Activated CD8-positive, alpha-beta T cell treated with anti-CD3 and anti-CD28 coated beads, Interleukin-2, amount 10 ng/mL, durations not matched to agents 7 days and 5 days (primary cell): ENCODE measurements at regions not wholly inside any gene's neighbourhood (a gene's known extent, or its start where the extent isn't known, plus 50 kb on each side); places are given as distances from the start of the nearest gene placed in this dataset.

Source experiments
- ATAC-seq: fragments of 150-1000 bp; cut with Tn5 transposase; one replicate; pipeline ENCODE4 v1.10.0; 2021; ENCODE audit warnings: moderate library complexity
- CTCF ChIA-PET: fragments of 350-600 bp; sonication (Branson Sonifier 250); formaldehyde crosslinking; loops from one replicate; lab custom pipeline; 2021; ENCODE audit warnings: antibody characterized with exemption; lab: Charles Lee
- POLR2A ChIA-PET: fragments of 350-600 bp; sonication (Branson Sonifier 250); formaldehyde crosslinking; loops from one replicate; lab custom pipeline; 2021; ENCODE audit warnings: antibody characterized with exemption; lab: Charles Lee
- DNase-seq: peaks from one replicate; pipeline ENCODE4 v3.0.0-alpha.2; 2020
- H3K27ac Mint-ChIP-seq: one replicate; pipeline ENCODE4 v1.8.0; 2021; ENCODE audit warnings: mild to moderate bottlenecking, mixed read lengths
- H3K27me3 Mint-ChIP-seq: one replicate; pipeline ENCODE4 v1.8.0; 2021; ENCODE audit warnings: low read depth, mixed read lengths
- H3K36me3 Mint-ChIP-seq: one replicate; pipeline ENCODE4 v1.8.0; 2021; ENCODE audit warnings: low read depth, mixed read lengths
- H3K4me1 Mint-ChIP-seq: one replicate; pipeline ENCODE4 v1.8.0; 2021; ENCODE audit warnings: low read depth, mixed read lengths
- H3K4me3 Mint-ChIP-seq: one replicate; pipeline ENCODE4 v1.8.0; 2021; ENCODE audit warnings: mild to moderate bottlenecking, mixed read lengths
- H3K9me3 Mint-ChIP-seq: one replicate; pipeline ENCODE4 v1.8.0; 2022; ENCODE audit warnings: mixed read lengths; ENCODE audit not compliant: insufficient read depth

DNA sequence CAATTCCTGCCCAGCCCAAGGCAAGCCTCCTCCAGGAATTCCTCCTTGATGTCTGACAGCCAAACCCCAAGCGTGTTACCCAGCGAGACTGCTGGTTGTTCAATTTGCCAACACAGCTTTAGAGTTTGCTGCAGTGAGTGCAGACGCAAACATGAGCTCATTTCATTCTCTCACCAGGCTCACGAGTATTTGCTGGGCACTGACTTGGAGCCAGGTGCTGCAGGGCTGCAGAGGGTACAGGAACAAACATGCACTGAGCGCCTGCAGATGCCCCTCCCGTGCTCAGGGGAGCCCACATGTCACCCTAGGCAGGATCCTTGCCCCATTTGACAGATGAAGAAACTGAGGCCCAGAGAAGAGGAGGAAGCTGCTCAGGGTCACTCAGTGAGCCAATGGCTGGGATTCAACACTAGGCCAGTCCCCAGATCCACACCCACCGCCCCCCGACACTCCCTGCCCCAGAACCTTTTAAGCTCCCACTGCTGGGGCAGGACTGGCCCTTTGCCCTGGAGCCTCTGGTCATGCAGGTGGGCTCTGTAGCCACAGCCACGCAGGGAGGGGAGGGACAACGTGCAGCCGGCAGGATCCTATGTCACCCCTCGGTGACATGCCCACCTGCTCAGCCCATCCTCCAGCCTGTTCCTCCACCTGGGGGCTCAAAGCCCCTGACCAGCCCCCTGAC is 363.7 kb downstream of the MATN1 start:
- Mint-ChIP-seq H3K4me1 (no peaks in the 10 kb centered on the region), H3K9me3 (no peaks in the 10 kb centered on the region), H3K4me3 (no peak overlapping the region), H3K36me3 (no peaks in the 10 kb centered on the region), H3K27ac (no peak overlapping the region), H3K27me3 (peaks cover 5% of the 10 kb centered on the region)
- ChIA-PET CTCF (no interaction called here), POLR2A (no interaction called here)
- no peak for DNase-seq
- no peak for ATAC-seq

DNA sequence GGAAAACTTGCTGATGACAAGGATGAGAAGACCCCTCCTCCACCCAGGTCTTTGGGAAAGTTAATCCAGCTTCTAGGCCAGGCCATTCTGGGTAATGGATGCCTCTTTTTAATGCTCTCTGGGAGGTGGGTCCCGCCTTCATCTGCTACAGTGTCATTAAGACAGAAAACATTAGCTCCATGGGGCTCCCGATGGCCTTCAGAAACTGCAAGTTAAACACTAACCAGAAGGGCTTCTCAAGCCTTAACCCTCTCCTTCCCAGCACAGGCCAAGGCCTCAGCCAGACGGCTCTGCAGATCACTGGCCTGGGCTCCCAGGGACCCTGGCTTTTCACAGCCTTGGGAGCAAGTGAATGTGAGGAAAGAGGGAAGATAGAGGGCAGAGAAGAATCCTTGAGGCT is 364.9 kb downstream of the MATN1 start:
- no peak for DNase-seq
- no peak for ATAC-seq
- Mint-ChIP-seq H3K4me3 (no peak overlapping the region), H3K4me1 (no peaks in the 10 kb centered on the region), H3K9me3 (no peaks in the 10 kb centered on the region), H3K27ac (no peak overlapping the region), H3K36me3 (no peaks in the 10 kb centered on the region), H3K27me3 (peaks cover 7% of the 10 kb centered on the region)
- POLR2A ChIA-PET, result no interaction called here
- CTCF ChIA-PET, result no interaction called here

DNA sequence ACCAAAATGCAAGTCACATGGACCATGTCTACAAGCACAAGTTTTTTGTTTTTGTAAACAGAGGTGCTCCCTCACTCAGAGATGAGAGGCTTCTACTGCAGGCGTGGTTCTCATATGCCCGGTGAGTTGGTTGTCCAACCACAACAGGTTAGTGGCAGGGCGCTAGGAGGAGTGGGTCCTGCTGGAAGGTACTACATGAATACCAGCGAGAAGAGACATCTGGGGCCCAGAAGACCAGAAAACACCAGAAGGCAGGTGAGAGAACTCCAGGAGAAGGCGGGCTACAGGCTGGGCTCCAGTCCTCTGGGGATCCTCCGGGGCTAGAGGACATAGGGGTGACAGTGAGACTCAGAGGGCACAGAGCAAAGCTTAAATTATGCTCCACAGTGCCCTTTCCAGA is 366.5 kb downstream of the MATN1 start:
- ChIA-PET CTCF (no interaction called here), POLR2A (no interaction called here)
- Mint-ChIP-seq H3K27me3 (peaks cover 14% of the 10 kb centered on the region), H3K4me3 (no peak overlapping the region), H3K9me3 (no peaks in the 10 kb centered on the region), H3K4me1 (no peaks in the 10 kb centered on the region), H3K27ac (no peak overlapping the region), H3K36me3 (no peaks in the 10 kb centered on the region)
- DNase-seq (no peak), ATAC-seq (no peak)

DNA sequence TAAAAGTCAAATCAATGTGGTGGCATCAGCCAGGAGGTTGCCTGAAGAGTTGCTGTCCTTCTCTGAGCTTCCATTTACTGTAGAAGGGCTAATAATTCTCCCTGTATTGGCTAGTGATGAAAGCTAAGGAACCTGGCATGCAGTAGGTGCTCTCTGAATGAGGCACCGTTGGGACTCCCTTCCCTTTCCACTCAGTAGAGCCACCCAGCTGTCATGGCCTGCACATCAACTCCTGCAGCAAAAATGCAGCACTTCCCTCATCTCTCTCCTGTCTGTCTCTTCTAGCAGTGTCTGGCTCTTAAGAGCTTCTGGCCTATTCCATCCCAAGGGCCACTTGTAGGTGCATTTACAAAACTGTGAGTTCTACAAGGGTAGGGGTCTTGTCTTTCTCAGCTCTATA is 369.0 kb downstream of the MATN1 start:
- no peak overlapping the region for H3K27ac Mint-ChIP-seq
- H3K4me3 Mint-ChIP-seq, result no peak overlapping the region
- no peaks in the 10 kb centered on the region for H3K9me3 Mint-ChIP-seq
- no peak for DNase-seq
- H3K4me1 Mint-ChIP-seq, result no peaks in the 10 kb centered on the region
- CTCF ChIA-PET, result interaction anchor here (1.6 kb wide), 1 partner anchor 26 kb away, joined by 7 read pairs; no protein-coding TSS in a partner anchor
- no peak for ATAC-seq
- peaks cover 22% of the 10 kb centered on the region for H3K27me3 Mint-ChIP-seq
- POLR2A ChIA-PET, result no interaction called here
- H3K36me3 Mint-ChIP-seq, result no peaks in the 10 kb centered on the region

DNA sequence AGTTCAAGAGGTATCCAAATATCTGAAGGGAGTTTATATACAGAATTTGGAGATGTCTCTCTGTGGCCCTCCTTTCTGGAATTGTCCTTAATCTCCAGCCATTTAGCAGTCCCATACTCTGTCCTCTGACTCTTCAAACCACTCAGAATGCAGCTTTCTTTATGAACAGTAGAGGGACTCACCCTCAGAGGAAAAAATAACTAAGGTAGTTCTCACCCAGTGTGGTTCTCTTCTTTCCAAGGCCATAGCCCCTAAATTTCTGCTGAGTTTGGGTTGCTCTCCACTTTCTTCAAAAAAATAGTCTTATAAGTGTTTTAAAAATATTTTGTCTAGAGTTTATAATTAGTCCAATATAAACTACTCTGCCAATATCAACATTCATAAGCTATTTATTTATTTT is 369.7 kb downstream of the MATN1 start:
- H3K4me3 Mint-ChIP-seq, result no peak overlapping the region
- ChIA-PET POLR2A (no interaction called here), CTCF (interaction anchor here (1.6 kb wide), 1 partner anchor 27 kb away, joined by 7 read pairs; no protein-coding TSS in a partner anchor)
- peaks cover 27% of the 10 kb centered on the region for H3K27me3 Mint-ChIP-seq
- no peaks in the 10 kb centered on the region for H3K9me3 Mint-ChIP-seq
- no peaks in the 10 kb centered on the region for H3K36me3 Mint-ChIP-seq
- no peak for DNase-seq
- no peaks in the 10 kb centered on the region for H3K4me1 Mint-ChIP-seq
- ATAC-seq, result no peak
- H3K27ac Mint-ChIP-seq, result no peak overlapping the region

DNA sequence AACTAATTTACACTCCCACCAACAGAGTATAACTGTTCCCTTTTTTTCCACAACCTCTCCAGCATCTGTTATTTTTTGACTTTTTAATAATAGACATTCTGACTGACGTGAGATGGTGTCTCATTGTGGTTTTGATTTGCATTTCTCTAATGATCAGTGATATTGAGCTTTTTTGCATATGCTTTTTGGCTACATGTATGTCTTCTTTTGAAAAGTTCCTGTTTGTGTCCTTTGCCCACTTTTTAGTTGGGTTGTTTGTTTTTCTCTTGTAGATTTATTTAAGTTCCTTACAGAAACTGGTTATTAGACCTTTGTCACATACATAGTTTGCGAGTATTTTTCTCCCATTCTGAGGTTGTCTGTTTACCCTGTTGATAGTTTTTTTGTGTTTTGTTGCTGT is 375.2 kb downstream of the MATN1 start:
- Mint-ChIP-seq H3K4me3 (no peak overlapping the region), H3K36me3 (peaks cover under 1% of the 10 kb centered on the region), H3K27me3 (peaks cover 25% of the 10 kb centered on the region), H3K9me3 (no peaks in the 10 kb centered on the region), H3K27ac (no peak overlapping the region), H3K4me1 (no peaks in the 10 kb centered on the region)
- CTCF ChIA-PET, result interaction anchor here (1.2 kb wide), 1 partner anchor 33 kb away, joined by 3 read pairs; no protein-coding TSS in a partner anchor
- POLR2A ChIA-PET, result no interaction called here
- ATAC-seq (no peak), DNase-seq (no peak)

DNA sequence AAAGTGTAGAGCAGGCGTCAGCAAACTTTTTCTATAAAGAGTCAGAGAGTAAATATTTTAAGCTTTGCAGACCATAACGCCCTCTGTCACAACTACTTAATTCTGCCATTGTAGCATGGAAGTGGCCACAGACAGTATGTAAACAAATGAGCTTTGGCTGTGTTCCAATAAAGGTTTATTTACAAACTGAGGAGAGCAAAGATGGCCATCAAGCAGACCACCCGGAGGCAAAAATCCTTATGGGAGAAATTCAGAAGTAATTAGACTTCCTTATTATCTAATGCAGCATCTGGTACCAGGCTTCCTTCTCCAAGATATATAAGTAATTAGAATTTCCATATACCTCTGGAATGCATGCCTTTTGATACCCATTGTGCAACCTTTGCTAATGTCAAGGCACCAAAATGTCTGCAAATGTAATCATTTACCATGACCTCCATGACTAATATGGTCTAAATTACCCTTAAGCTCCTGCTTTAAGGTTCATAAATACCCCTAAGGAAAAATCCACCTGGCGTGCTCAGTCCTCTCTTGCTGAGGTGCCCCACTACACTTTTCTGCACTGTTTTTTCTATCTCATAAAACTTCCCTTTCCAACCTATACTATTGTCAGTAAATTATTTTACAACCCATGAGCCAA is 377.8 kb downstream of the MATN1 start:
- Mint-ChIP-seq H3K36me3 (peaks cover 2% of the 10 kb centered on the region), H3K9me3 (no peaks in the 10 kb centered on the region), H3K27ac (no peak overlapping the region), H3K4me1 (no peaks in the 10 kb centered on the region), H3K4me3 (no peak overlapping the region), H3K27me3 (peaks cover 14% of the 10 kb centered on the region)
- ATAC-seq (no peak), DNase-seq (no peak)
- ChIA-PET CTCF (no interaction called here), POLR2A (interaction anchor here (0.6 kb wide), 1 partner anchor 1461 kb away, joined by 5 read pairs; no protein-coding TSS in a partner anchor)

DNA sequence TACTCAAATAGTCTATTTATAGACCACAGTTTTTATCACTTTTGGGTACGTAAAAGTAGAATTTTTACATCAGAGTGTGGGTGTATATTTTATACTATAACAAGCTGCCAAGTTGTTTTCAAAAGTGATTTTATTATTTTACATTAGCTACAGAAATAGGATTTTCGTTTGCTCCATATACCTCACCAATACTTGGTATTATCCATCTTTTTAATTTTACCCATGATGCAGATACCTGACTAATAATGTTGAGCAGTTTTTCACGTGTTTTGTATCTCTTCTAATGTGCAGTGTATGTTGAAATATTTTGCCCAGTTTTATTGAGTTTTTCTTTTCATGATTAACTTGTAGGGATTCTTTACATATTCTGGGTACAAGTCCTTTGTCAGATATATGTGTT is 379.8 kb downstream of the MATN1 start:
- CTCF ChIA-PET, result interaction anchor here (1.2 kb wide), 1 partner anchor 37 kb away, joined by 3 read pairs; no protein-coding TSS in a partner anchor
- ATAC-seq (no peak), DNase-seq (no peak)
- POLR2A ChIA-PET, result no interaction called here
- Mint-ChIP-seq H3K36me3 (peaks cover 2% of the 10 kb centered on the region), H3K4me1 (no peaks in the 10 kb centered on the region), H3K4me3 (no peak overlapping the region), H3K9me3 (no peaks in the 10 kb centered on the region), H3K27me3 (peaks cover 8% of the 10 kb centered on the region), H3K27ac (no peak overlapping the region)

DNA sequence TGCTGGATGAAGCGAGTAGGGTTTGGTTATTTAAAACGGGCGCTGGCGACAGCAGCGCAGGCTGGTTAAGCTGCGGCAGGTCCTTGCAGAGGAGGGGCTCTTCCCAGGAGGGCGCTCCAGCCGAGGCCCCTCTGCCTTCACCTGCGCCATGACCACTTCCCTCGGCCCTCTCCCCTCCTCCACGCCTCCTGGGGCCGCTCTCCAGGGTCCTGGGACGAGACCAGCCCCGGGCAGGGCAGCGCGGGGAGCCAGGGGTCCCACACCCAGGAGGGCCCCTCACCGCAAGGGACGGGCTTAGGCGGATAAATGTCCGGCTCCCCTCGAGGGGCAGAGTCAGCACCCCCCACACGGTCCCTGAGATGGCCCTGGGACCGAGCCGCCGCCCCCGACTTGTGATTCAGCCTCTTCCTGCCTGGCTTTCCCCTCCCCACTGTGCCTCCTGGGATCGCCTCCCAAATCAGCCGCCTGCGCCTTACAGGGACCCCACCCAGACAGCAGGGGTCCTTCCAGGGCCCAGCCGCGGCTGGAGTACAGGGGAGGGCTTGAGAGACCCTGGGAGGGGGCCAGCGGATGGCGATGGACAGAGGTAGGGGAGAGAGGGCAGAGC is 380.7 kb downstream of the MATN1 start:
- CTCF ChIA-PET, result interaction anchor here (1.2 kb wide), 1 partner anchor 38 kb away, joined by 3 read pairs; no protein-coding TSS in a partner anchor
- Mint-ChIP-seq H3K9me3 (no peaks in the 10 kb centered on the region), H3K27me3 (peaks cover 8% of the 10 kb centered on the region), H3K4me1 (no peaks in the 10 kb centered on the region), H3K4me3 (no peak overlapping the region), H3K36me3 (peaks cover 2% of the 10 kb centered on the region), H3K27ac (no peak overlapping the region)
- POLR2A ChIA-PET, result no interaction called here
- DNase-seq (no peak), ATAC-seq (no peak)

DNA sequence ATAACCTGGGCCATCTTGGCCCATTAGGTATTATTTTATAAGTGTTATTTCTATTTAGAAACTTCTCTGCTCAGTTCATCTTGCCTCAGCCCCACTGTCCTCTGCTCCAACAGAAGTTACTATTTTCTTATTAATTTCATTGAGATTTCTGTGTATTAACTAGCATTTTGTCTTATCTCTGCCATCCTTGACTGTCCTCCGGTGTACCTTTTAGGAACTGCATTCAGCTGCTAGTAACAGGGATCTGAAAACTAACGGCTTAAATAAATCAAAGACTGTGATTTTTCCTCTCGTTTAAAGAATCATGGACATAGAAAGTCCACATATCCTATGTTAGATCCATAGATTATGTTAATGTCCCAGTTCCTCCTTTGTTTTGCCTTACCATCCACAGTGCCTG is 382.5 kb downstream of the MATN1 start:
- DNase-seq (no peak), ATAC-seq (no peak)
- Mint-ChIP-seq H3K4me3 (no peak overlapping the region), H3K36me3 (peaks cover 2% of the 10 kb centered on the region), H3K4me1 (no peaks in the 10 kb centered on the region), H3K27ac (no peak overlapping the region), H3K27me3 (peaks cover 8% of the 10 kb centered on the region), H3K9me3 (no peaks in the 10 kb centered on the region)
- ChIA-PET CTCF (no interaction called here), POLR2A (no interaction called here)

DNA sequence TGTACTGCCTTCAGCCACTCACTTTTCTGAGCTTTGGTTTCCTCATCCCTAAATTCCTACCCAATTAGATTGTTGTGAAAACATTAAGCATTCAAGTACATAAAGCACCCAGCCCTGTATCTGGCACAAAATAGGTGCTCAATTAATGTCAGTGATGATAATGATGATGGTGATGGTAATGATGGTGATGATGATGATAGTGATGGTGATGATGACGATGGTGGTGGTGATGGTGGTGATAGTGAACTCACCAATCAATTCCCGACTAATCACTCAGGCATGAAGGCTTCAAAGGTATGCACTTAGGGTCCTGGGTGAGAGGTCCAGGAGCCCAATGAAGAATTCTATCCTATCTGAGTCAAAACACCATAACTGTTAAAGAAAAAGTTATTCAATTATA is 383.5 kb downstream of the MATN1 start:
- H3K4me3 Mint-ChIP-seq, result no peak overlapping the region
- H3K9me3 Mint-ChIP-seq, result no peaks in the 10 kb centered on the region
- peaks cover 8% of the 10 kb centered on the region for H3K27me3 Mint-ChIP-seq
- H3K36me3 Mint-ChIP-seq, result peaks cover 2% of the 10 kb centered on the region
- POLR2A ChIA-PET, result no interaction called here
- no peaks in the 10 kb centered on the region for H3K4me1 Mint-ChIP-seq
- ATAC-seq, result no peak
- H3K27ac Mint-ChIP-seq, result no peak overlapping the region
- DNase-seq, result no peak
- CTCF ChIA-PET, result no interaction called here

DNA sequence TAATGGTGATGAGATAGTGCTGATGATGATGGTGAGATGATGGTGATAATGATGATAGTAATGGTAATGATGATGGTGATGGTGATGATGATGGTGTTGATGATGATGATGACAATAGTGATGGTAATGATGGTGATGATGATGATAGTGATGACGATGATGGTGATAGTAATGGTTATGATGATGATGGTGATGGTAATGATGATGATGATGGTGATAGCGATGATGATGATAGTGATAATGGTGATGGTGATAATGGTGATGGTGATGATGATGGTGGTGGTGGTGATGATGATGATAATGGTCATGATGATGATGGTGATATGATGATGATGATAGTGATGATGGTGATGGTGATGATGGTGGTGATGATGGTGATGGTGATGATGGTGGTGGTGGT is 384.6 kb downstream of the MATN1 start:
- CTCF ChIA-PET, result no interaction called here
- no peaks in the 10 kb centered on the region for H3K4me1 Mint-ChIP-seq
- peaks cover 2% of the 10 kb centered on the region for H3K36me3 Mint-ChIP-seq
- H3K9me3 Mint-ChIP-seq, result no peaks in the 10 kb centered on the region
- DNase-seq (no peak), ATAC-seq (no peak)
- no peak overlapping the region for H3K4me3 Mint-ChIP-seq
- no peak overlapping the region for H3K27ac Mint-ChIP-seq
- POLR2A ChIA-PET, result no interaction called here
- H3K27me3 Mint-ChIP-seq, result peaks cover 6% of the 10 kb centered on the region
